ENCODE measurements at regions not wholly inside any gene's neighbourhood (a gene's known extent, or its start where the extent isn't known, plus 50 kb on each side); places are given as distances from the start of the nearest gene placed in this dataset.

DNA sequence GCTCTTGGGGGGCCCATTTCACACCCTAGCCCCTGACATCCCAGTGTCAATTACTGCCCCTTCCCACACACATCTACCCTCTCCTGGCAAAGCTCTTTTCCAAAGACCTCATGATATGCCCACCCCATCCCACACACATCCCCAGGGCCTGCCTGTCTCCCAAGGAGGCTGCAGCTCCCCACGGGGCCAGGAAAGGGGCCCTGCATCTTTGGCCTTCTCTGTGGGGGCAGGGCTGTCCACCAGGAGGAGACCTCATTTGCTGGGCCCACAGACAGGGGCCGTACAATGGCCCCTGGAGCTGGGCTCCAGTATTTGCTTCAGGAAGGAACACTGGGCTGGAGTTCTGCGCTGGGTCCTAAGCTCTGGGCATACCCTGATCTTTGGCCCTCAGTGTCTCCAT lies 65.6 kb upstream of the RUNX3 start:
- DNase-seq (ENCODE audit: low read depth) = no peak
- TF ChIP-seq, protein P1, sequence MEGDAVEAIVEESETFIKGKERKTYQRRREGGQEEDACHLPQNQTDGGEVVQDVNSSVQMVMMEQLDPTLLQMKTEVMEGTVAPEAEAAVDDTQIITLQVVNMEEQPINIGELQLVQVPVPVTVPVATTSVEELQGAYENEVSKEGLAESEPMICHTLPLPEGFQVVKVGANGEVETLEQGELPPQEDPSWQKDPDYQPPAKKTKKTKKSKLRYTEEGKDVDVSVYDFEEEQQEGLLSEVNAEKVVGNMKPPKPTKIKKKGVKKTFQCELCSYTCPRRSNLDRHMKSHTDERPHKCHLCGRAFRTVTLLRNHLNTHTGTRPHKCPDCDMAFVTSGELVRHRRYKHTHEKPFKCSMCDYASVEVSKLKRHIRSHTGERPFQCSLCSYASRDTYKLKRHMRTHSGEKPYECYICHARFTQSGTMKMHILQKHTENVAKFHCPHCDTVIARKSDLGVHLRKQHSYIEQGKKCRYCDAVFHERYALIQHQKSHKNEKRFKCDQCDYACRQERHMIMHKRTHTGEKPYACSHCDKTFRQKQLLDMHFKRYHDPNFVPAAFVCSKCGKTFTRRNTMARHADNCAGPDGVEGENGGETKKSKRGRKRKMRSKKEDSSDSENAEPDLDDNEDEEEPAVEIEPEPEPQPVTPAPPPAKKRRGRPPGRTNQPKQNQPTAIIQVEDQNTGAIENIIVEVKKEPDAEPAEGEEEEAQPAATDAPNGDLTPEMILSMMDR (conservative IDR thresholded peaks at IDR 0.05; ENCODE audit: low read depth, low read length) = no peak
- no peak overlapping the region for H3K4me3 ChIP-seq (ENCODE audit: low read length)

DNA sequence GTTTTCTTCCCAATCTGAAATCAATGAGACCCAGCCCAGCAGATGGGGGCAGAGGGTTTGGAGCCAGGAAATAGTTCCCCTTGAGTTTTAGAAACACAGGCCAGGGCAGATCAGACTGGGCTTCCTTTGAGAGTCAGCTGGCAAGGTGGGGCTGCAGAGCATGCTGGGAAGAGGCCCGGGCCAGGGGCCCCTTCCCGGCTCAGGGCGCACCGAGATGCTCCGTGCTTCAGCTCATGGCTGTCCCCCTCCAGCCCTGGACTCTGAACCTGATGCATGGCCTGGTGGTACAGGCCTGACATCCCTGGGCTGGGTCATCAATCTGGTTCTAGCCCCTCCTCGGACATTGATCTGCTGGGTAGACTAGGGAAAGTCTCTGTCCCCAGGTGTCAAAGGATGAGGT lies 65.1 kb upstream of the RUNX3 start:
- H3K4me3 ChIP-seq (ENCODE audit: low read length) = no peak overlapping the region
- no peak for DNase-seq (ENCODE audit: low read depth)
- TF ChIP-seq, protein P1 (conservative IDR thresholded peaks at IDR 0.05; ENCODE audit: low read depth, low read length) = no peak

DNA sequence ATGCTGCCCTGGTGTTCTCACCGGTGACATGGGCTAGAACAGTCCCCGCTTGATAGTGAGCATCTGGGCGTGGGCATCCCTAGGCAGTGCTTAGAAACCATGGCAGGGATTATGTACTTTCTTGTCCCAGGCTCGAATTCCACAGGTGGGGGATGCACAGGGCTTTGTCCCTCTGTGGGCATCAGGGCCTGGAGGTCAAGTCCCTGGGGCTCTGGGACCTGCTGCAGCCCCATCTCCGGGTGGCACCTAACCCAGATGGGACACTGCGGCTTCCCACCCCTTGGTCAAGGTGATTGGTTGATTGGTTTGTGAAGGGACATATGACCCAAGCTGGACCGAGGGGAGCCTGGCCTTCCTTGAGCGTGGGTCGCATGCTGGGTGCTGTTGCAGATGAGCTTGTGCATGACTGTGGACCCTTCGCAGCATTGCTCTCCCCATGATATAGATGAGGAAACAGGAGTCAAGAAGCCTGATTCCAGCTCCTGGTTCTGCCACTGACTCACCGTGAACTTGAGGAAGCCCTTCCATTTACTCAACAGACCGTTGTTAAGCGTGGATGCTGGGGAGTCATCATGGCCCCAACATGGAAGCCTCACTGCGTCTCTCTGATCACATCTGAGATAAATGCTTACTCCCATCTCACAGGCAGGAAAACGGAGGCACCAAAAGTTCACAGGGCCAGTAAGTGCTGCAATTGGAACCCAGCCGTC lies 64.0 kb upstream of the RUNX3 start:
- TF ChIP-seq, protein P1 (conservative IDR thresholded peaks at IDR 0.05; ENCODE audit: low read depth, low read length) = no peak
- DNase-seq (ENCODE audit: low read depth) = no peak
- no peak overlapping the region for H3K4me3 ChIP-seq (ENCODE audit: low read length)

DNA sequence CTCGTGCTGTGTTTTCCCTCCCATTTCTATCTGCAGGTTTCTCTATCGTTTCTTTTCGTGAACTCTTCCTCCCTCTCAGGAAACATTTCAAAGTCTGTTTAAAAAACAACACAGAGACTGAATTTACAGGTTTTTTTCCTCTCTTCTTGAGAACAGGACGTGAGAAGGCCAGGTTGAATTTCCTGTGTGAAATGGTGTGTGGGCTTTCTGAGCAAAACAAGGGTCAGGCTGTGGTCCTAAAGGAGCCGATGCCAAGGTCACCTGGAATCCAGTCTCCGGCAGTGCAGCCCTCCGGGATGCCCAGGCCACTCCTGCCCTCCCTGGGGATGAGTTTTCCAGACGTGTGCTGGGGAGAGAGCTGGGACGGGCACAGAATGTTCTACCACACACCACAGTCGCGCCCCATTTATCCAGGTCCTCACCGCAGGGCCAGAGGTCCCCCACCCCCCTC lies 62.7 kb upstream of the RUNX3 start:
- TF ChIP-seq, protein P1 (conservative IDR thresholded peaks at IDR 0.05; ENCODE audit: low read depth, low read length) = no peak
- DNase-seq (ENCODE audit: low read depth) = no peak
- H3K4me3 ChIP-seq (ENCODE audit: low read length) = no peak overlapping the region

DNA sequence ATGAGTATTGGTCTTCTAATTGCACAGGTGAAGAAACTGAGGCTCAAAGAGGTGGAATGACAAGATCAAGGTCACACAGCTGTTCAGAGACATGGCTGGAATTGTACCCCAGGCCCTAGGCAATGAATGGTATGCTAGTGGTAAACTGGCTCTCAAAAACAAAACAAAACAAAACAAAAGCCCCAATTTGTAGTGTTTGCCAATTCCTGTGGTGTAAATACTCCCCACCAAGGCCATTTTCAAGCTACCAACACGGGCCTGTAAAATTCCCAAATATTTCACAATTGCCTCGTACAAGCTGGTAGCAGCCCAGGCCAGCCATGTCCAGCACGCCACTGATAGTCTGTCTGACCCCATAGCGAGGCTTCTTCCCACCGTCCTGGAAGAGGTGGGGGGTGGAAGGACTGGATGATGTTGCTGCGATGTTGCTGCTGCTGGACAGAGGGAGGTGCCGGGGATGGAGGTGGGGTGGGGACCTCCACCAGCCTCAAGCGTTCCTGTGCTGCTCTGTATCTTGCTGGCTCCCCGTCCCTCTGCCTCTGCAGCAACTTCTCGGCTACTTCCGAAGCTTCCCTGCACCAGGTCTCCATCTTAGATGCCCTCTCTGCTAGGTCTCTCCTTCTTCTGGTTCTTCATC lies 62.2 kb upstream of the RUNX3 start:
- no peak overlapping the region for H3K4me3 ChIP-seq (ENCODE audit: low read length)
- DNase-seq (ENCODE audit: low read depth) = no peak
- TF ChIP-seq, protein P1 (conservative IDR thresholded peaks at IDR 0.05; ENCODE audit: low read depth, low read length) = no peak

DNA sequence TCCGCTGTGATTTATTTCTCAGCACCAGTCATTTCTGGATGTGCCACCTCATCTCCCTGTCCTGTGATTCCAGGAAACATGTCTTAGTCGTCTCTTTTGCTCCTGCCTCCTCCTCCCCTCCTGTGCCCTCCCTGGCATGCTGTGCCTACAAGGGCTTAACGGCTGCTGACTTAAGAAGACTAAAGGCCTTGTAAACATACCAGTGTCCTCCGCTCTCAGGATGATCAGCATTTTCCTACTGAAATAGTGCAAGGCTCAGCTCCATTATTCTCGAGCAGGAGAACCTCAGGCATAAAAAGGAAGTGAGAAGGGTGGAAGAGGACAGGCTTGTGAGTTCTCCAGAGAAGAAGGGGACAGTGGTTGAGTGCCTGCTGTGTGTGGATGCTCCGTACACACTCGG lies 61.6 kb upstream of the RUNX3 start:
- TF ChIP-seq, protein P1 (conservative IDR thresholded peaks at IDR 0.05; ENCODE audit: low read depth, low read length) = no peak
- no peak overlapping the region for H3K4me3 ChIP-seq (ENCODE audit: low read length)
- DNase-seq (ENCODE audit: low read depth) = no peak
